AG09309 (cell line): ENCODE measurements at regions not wholly inside any gene's neighbourhood (a gene's known extent, or its start where the extent isn't known, plus 50 kb on each side); places are given as distances from the start of the nearest gene placed in this dataset.
A peak's percentile ranks its signal among the peaks of the same experiment; 100 is the strongest.

Experiments
- DNase-seq: peaks from one replicate; pipeline ENCODE4 v3.0.0-alpha.2; 2010; ENCODE audit warnings: low read depth
- H3K4me3 ChIP-seq: 2 replicates; pipeline ENCODE4 v1.5.1; 2011; ENCODE audit warnings: mild to moderate bottlenecking, low read depth, low read length, moderate library complexity; ENCODE audit not compliant: control insufficient read depth
- TF ChIP-seq, protein P1 (sequence below): IDR thresholded peaks from 2 replicates; pipeline ENCODE4 v1.5.1; 2011; ENCODE audit warnings: mild to moderate bottlenecking, low read depth, low read length, inconsistent platforms; ENCODE audit not compliant: insufficient read depth, control insufficient read depth; ENCODE audit errors: missing control alignments

DNA sequence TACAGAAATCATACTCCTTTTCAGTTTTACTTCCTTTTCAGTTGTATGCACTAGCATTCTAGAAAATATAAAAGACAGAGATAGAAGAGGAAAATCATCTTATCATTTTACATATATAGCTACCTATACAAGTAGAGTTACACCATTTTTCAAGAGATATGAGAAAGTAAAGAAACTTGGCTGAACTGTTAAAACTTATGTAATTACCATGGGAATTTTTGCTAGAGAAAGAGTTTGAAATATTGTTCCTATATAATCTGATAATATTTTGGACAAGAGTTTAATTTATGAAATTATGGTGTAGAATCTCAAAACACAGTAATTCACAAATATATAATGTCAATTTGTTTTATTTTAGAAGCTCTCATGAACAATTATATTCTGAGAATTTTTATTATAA is 180.8 kb downstream of the PLPPR4 start:
- DNase-seq = no peak
- H3K4me3 ChIP-seq = no peak overlapping the region
- TF ChIP-seq, protein P1, sequence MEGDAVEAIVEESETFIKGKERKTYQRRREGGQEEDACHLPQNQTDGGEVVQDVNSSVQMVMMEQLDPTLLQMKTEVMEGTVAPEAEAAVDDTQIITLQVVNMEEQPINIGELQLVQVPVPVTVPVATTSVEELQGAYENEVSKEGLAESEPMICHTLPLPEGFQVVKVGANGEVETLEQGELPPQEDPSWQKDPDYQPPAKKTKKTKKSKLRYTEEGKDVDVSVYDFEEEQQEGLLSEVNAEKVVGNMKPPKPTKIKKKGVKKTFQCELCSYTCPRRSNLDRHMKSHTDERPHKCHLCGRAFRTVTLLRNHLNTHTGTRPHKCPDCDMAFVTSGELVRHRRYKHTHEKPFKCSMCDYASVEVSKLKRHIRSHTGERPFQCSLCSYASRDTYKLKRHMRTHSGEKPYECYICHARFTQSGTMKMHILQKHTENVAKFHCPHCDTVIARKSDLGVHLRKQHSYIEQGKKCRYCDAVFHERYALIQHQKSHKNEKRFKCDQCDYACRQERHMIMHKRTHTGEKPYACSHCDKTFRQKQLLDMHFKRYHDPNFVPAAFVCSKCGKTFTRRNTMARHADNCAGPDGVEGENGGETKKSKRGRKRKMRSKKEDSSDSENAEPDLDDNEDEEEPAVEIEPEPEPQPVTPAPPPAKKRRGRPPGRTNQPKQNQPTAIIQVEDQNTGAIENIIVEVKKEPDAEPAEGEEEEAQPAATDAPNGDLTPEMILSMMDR = no peak

- TF ChIP-seq, protein P1 = no peak
- no peak overlapping the region for H3K4me3 ChIP-seq
- peak; percentile 78 for DNase-seq
Observed at GRCh38 chr1:99445486-99445885, 181.2 kb downstream of the PLPPR4 start.

- no peak for DNase-seq
Observed at GRCh38 chr1:99447721-99448120, 183.4 kb downstream of the PLPPR4 start.

GRCh38 chr1:99455760-99456159 is 190.2 kb upstream of the PALMD start:
- no peak overlapping the region for H3K4me3 ChIP-seq
- DNase-seq = no peak
- TF ChIP-seq, protein P1 = no peak

More at GRCh38 chr1:99447721-99448120, 183.4 kb downstream of the PLPPR4 start:
- no peak overlapping the region for H3K4me3 ChIP-seq
- TF ChIP-seq, protein P1 = no peak

DNA sequence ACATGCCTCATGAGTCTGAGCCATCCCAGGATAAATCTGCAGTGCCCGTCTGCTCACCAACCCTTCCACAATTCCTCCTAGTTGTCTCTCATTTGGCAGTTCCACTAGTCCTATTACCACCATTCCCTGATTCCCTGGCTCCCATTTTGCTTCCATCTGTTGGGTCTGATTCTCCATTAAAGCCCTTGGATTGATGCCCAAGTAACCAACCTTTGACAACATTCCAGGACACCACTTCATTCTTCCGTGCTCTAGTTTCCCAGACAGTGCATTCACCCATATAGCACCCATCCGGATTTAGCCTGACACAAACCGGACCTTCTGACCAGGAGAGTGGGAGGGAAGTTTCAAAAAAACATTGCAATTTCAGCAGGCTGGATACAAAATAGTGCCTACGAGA is 189.4 kb upstream of the PALMD start:
- no peak overlapping the region for H3K4me3 ChIP-seq
- no peak for DNase-seq
- TF ChIP-seq, protein P1 = no peak

GRCh38 chr1:99457381-99458165 is 188.3 kb upstream of the PALMD start:
- DNase-seq = peak; percentile 67
- no peak overlapping the region for H3K4me3 ChIP-seq
- TF ChIP-seq, protein P1 = no peak
